Common myeloid progenitor, CD34-positive (primary cell): ENCODE measurements at regions not wholly inside any gene's neighbourhood (a gene's known extent, or its start where the extent isn't known, plus 50 kb on each side); places are given as distances from the start of the nearest gene placed in this dataset.
"Not testable (repeated sequence)": the region's sequence is repeated elsewhere in the genome, so short reads cannot be mapped to it uniquely, and the experiment has no call there.

Experiments
- CTCF ChIA-PET: fragments of 350-600 bp; sonication (Branson Sonifier 250); formaldehyde crosslinking; loops from one replicate; lab custom pipeline; 2021; ENCODE audit warnings: antibody characterized with exemption; lab: Charles Lee
- POLR2A ChIA-PET: fragments of 350-600 bp; sonication (Branson Sonifier 250); formaldehyde crosslinking; loops from one replicate; lab custom pipeline; 2021; ENCODE audit warnings: antibody characterized with exemption; lab: Charles Lee
- DNase-seq, 3 donors: peaks; one replicate each; pipeline versions ENCODE4 v3.0.0 to v3.0.0-alpha.2; 2013
- H3K27ac ChIP-seq, 2 experiments: 1 replicate in 1 of 2; 2 replicates in 1 of 2; pipeline ENCODE4 v1.7.0; 2013; ENCODE audit warnings: inconsistent platforms in 2 of 2, low read length in 2 of 2, mild to moderate bottlenecking in 2 of 2, low read depth in 1 of 2, moderate library complexity in 1 of 2; ENCODE audit not compliant: severe bottlenecking in 2 of 2, insufficient read depth in 1 of 2, poor library complexity in 1 of 2
- H3K27me3 ChIP-seq, 5 experiments: replicated peaks in 2 of 5; 1 replicate in 3 of 5; 2 replicates in 2 of 5; pipeline versions ENCODE4 v1.6.1 to v1.7.0; 2013; ENCODE audit warnings: low read length in 4 of 5, mild to moderate bottlenecking in 2 of 5, moderate library complexity in 2 of 5, inconsistent platforms in 1 of 5; ENCODE audit not compliant: insufficient read depth in 5 of 5, control insufficient read depth in 4 of 5
- H3K36me3 ChIP-seq, 4 experiments: 1 replicate in 2 of 4; 2 replicates in 2 of 4; pipeline versions ENCODE4 v1.6.1 to v1.7.0; 2013; ENCODE audit warnings: low read length in 3 of 4, control low read depth in 1 of 4, mild to moderate bottlenecking in 1 of 4; ENCODE audit not compliant: control insufficient read depth in 4 of 4, insufficient read depth in 4 of 4
- H3K4me1 ChIP-seq, 4 experiments: 1 replicate in 3 of 4; 2 replicates in 1 of 4; pipeline versions ENCODE4 v1.6.1 to v1.7.1; 2013; ENCODE audit warnings: low read length in 3 of 4, mild to moderate bottlenecking in 3 of 4, control low read depth in 1 of 4, inconsistent platforms in 1 of 4, moderate library complexity in 1 of 4; ENCODE audit not compliant: control insufficient read depth in 4 of 4, insufficient read depth in 4 of 4; ENCODE audit errors: control extremely low read depth in 1 of 4
- H3K4me3 ChIP-seq, 7 experiments: 1 replicate in 4 of 7; 2 replicates in 3 of 7; pipeline versions ENCODE4 v1.5.1 to v1.7.0; 2013; ENCODE audit warnings: mild to moderate bottlenecking in 7 of 7, low read length in 6 of 7, moderate library complexity in 6 of 7, inconsistent platforms in 2 of 7, low read depth in 2 of 7, control low read depth in 1 of 7; ENCODE audit not compliant: insufficient read depth in 4 of 7, control insufficient read depth in 1 of 7; ENCODE audit errors: extremely low read depth in 1 of 7
- H3K9me3 ChIP-seq, 5 experiments: 1 replicate in 4 of 5; 2 replicates in 1 of 5; pipeline versions ENCODE4 v1.6.1 to v1.7.1; 2013; ENCODE audit warnings: low read length in 4 of 5, mild to moderate bottlenecking in 2 of 5, inconsistent platforms in 1 of 5, low read depth in 1 of 5, moderate library complexity in 1 of 5; ENCODE audit not compliant: control insufficient read depth in 4 of 5, insufficient read depth in 2 of 5; ENCODE audit errors: control extremely low read depth in 1 of 5
- WGBS: methylation state at CpG from one replicate; pipeline ENCODE4 v1.1.5; 2013; ENCODE audit not compliant: insufficient coverage; 5-methylcytosine and 5-hydroxymethylcytosine counted together

- Histone ChIP-seq H3K36me3 (no peaks in the 10 kb centered on the region), H3K9me3 (no peaks in the 10 kb centered on the region), H3K4me1 (no peaks in the 10 kb centered on the region), H3K4me3 (no peak overlapping the region), H3K27me3 (no peaks in the 10 kb centered on the region), H3K27ac (no peak overlapping the region)
- ChIA-PET POLR2A (no interaction called here), CTCF (no interaction called here)
- DNase-seq = no peak
- 100% methylated on average over 1 of the region's 2 CpGs for WGBS
These were observed 1209.7 kb upstream of the PABPC4L start for GRCh38 chr4:135411251-135411650.

GRCh38 chr4:135409261-135409660 is 1207.7 kb upstream of the PABPC4L start:
- 100% methylated on average over 1 of the region's 4 CpGs for WGBS
- H3K9me3 ChIP-seq, CTCF ChIA-PET, DNase-seq, H3K27me3 ChIP-seq, H3K36me3 ChIP-seq, POLR2A ChIA-PET, H3K27ac ChIP-seq, H3K4me3 ChIP-seq, H3K4me1 ChIP-seq: not testable (repeated sequence)

GRCh38 chr4:135408109-135408508 is 1206.5 kb upstream of the PABPC4L start:
- WGBS = 94% methylated on average over 4 of the region's 12 CpGs
- Histone ChIP-seq H3K27ac (no peak overlapping the region), H3K4me1 (no peaks in the 10 kb centered on the region), H3K9me3 (peaks cover 0 to 3% (median 0%) of the 10 kb centered on the region in 5 experiments), H3K27me3 (no peaks in the 10 kb centered on the region), H3K36me3 (no peaks in the 10 kb centered on the region), H3K4me3 (no peak overlapping the region)
- DNase-seq = no peak
- POLR2A ChIA-PET = no interaction called here
- CTCF ChIA-PET = no interaction called here

GRCh38 chr4:135406597-135406996 is 1205.0 kb upstream of the PABPC4L start:
- H3K4me1 ChIP-seq, CTCF ChIA-PET, POLR2A ChIA-PET, H3K27ac ChIP-seq, H3K27me3 ChIP-seq, H3K9me3 ChIP-seq, H3K36me3 ChIP-seq, DNase-seq, H3K4me3 ChIP-seq: not testable (repeated sequence)
- 98% methylated on average over 17 of the region's 22 CpGs for WGBS

GRCh38 chr4:135385830-135386581 is 1184.4 kb upstream of the PABPC4L start:
- no peak for DNase-seq
- no peaks in the 10 kb centered on the region for H3K36me3 ChIP-seq
- H3K27me3 ChIP-seq = no peaks in the 10 kb centered on the region
- no peak overlapping the region for H3K4me3 ChIP-seq
- ChIA-PET CTCF (interaction anchor here (1.1 kb wide), 1 partner anchor 14 kb away, joined by 5 read pairs; no protein-coding TSS in a partner anchor), POLR2A (no interaction called here)
- peaks cover 0 to 1% (median 0%) of the 10 kb centered on the region in 5 experiments for H3K9me3 ChIP-seq
- no peak overlapping the region for H3K27ac ChIP-seq
- H3K4me1 ChIP-seq = no peaks in the 10 kb centered on the region
- WGBS = 87% methylated on average over 10 of the region's 10 CpGs

- no peaks in the 10 kb centered on the region for H3K36me3 ChIP-seq
- peaks cover 0 to 1% (median 0%) of the 10 kb centered on the region in 5 experiments for H3K9me3 ChIP-seq
- ChIA-PET CTCF (no interaction called here), POLR2A (no interaction called here)
- H3K4me1 ChIP-seq = no peaks in the 10 kb centered on the region
- no CpG with 5 or more reads among the region's 1 CpG for WGBS
- DNase-seq = no peak
- no peaks in the 10 kb centered on the region for H3K27me3 ChIP-seq
- no peak overlapping the region for H3K27ac ChIP-seq
- H3K4me3 ChIP-seq = no peak overlapping the region
These were observed 1182.0 kb upstream of the PABPC4L start for GRCh38 chr4:135383356-135384288.
